K562 (cell line): ENCODE measurements at regions not wholly inside any gene's neighbourhood (a gene's known extent, or its start where the extent isn't known, plus 50 kb on each side); places are given as distances from the start of the nearest gene placed in this dataset.

Experiments used
- ATAC-seq: fragments of 200-7000 bp; cut with Tn5 transposase; 3 replicates; pipeline ENCODE4 v1.9.1; 2020; ENCODE audit warnings: moderate library complexity
- BruUV-seq: library from RNA; stranded (reverse); fragments of 400-500 nt; replicated peaks from 2 replicates; lab custom pipeline; 2021; lab: Mats Ljungman, UMichigan
- CTCF ChIA-PET: fragments of 300-600 bp; formaldehyde crosslinking; extraction: SDS; loops from one replicate; lab custom pipeline; 2021; ENCODE audit warnings: low intra/inter-chr PET ratio; lab: Yijun Ruan, JAX
- POLR2A ChIA-PET: fragments of 300-600, 350-650 bp; sonication (Branson Sonifier 250); formaldehyde crosslinking; extraction: SDS; loops from one replicate; lab custom pipeline; 2021; ENCODE audit warnings: antibody characterized with exemption, inconsistent platforms; lab: Yijun Ruan, JAX
- DNase-seq, 4 experiments: peaks; one replicate each; pipeline versions ENCODE4 v3.0.0 to v3.0.0-alpha.2; 2011 to 2018; ENCODE audit warnings: low spot score in 3 of 4, mixed read lengths in 3 of 4; ENCODE audit errors: extremely low read depth in 1 of 4
- FAIRE-seq: peaks from 2 replicates; lab custom pipeline; 2011; peaks lifted over from hg19 to GRCh38; lab: Jason Lieb, UNC
- H2AFZ ChIP-seq: 2 replicates; pipeline ENCODE4 v1.6.0; 2011; ENCODE audit warnings: low read depth, low read length, control low read depth, inconsistent platforms
- H3K27ac ChIP-seq: fragments of 200-600 bp; 3 replicates; pipeline ENCODE4 v1.8.0; 2011; ENCODE audit warnings: low read depth, mild to moderate bottlenecking, control low read depth, inconsistent platforms, low read length, moderate library complexity, mixed read lengths; ENCODE audit errors: extremely low read depth
- H3K27me3 ChIP-seq, 2 experiments: fragments of 300-600 bp in 1 of 2; 2 replicates in 1 of 2; 3 replicates in 1 of 2; pipeline versions ENCODE4 v1.6.0 to v1.8.0; 2011; ENCODE audit warnings: inconsistent platforms in 2 of 2, low read length in 2 of 2, mild to moderate bottlenecking in 1 of 2, mixed read lengths in 1 of 2, moderate library complexity in 1 of 2; ENCODE audit not compliant: control insufficient read depth in 2 of 2, insufficient read depth in 2 of 2
- H3K36me3 ChIP-seq: fragments of 300-600 bp; 3 replicates; pipeline ENCODE4 v1.8.0; 2011; ENCODE audit warnings: mild to moderate bottlenecking, low read length, inconsistent platforms; ENCODE audit not compliant: control insufficient read depth, insufficient read depth
- H3K4me1 ChIP-seq, 2 experiments: fragments of 200-600 bp in 1 of 2; replicated peaks in 1 of 2; 2 replicates in 1 of 2; 3 replicates in 1 of 2; pipeline versions ENCODE4 v1.5.1 to v1.8.0; 2011; ENCODE audit warnings: inconsistent platforms in 2 of 2, low read length in 2 of 2, mild to moderate bottlenecking in 1 of 2, mixed read lengths in 1 of 2, moderate library complexity in 1 of 2; ENCODE audit not compliant: control insufficient read depth in 2 of 2, insufficient read depth in 2 of 2
- H3K4me2 ChIP-seq: 2 replicates; pipeline ENCODE4 v1.6.1; 2011; ENCODE audit warnings: low read length, control low read depth, inconsistent platforms, mixed read lengths; ENCODE audit not compliant: insufficient read depth
- H3K4me3 ChIP-seq: fragments of 200-600 bp; sonication (generic), shearing (Covaris generic); 2 replicates; pipeline ENCODE4 v1.5.1; 2016; ENCODE audit warnings: control low read depth, inconsistent platforms
- H3K79me2 ChIP-seq: fragments of 200-600 bp; 3 replicates; pipeline ENCODE4 v1.8.0; 2011; ENCODE audit warnings: low read length, inconsistent platforms; ENCODE audit not compliant: control insufficient read depth, insufficient read depth
- H3K9ac ChIP-seq, 2 experiments: 2 replicates each; pipeline versions ENCODE4 v1.6.0 to v1.6.1; 2011; ENCODE audit warnings: low read depth in 2 of 2, low read length in 2 of 2, control low read depth in 1 of 2, inconsistent platforms in 1 of 2, mild to moderate bottlenecking in 1 of 2, mixed read lengths in 1 of 2; ENCODE audit not compliant: insufficient read depth in 1 of 2
- H3K9me1 ChIP-seq: one replicate; pipeline ENCODE4 v1.6.0; 2011; ENCODE audit warnings: inconsistent platforms, mild to moderate bottlenecking, low read length, moderate library complexity; ENCODE audit not compliant: control insufficient read depth, insufficient read depth
- H3K9me3 ChIP-seq: replicated peaks from 2 replicates; pipeline ENCODE4 v1.5.1; 2011; ENCODE audit warnings: low read depth, low read length, inconsistent platforms; ENCODE audit not compliant: control insufficient read depth, insufficient read depth
- H4K20me1 ChIP-seq: replicated peaks from 2 replicates; pipeline ENCODE4 v1.6.1; 2011; ENCODE audit warnings: low read length, inconsistent platforms, mixed read lengths; ENCODE audit not compliant: control insufficient read depth, insufficient read depth
- ARID2 ChIP-seq: fragments of 450-650 bp; IDR thresholded peaks from 2 replicates; pipeline ENCODE4 v1.6.1; 2017; ENCODE audit warnings: antibody characterized with exemption, mild to moderate bottlenecking
- BRF1 ChIP-seq: IDR thresholded peaks from 3 replicates; pipeline ENCODE4 v1.6.1; 2011; ENCODE audit warnings: borderline replicate concordance, mild to moderate bottlenecking; ENCODE audit not compliant: insufficient read length; ENCODE audit errors: extremely low read depth
- ELF4 ChIP-seq: fragments of 450-650 bp; formaldehyde crosslinking; IDR thresholded peaks from 2 replicates; pipeline ENCODE4 v1.4.0; 2022; ENCODE audit warnings: missing genetic modification characterization
- FOXP4 ChIP-seq: sonication (generic); formaldehyde crosslinking; IDR thresholded peaks from 2 replicates; pipeline ENCODE4 v1.8.0; 2022; ENCODE audit warnings: mild to moderate bottlenecking, missing genetic modification reagents, borderline replicate concordance
- GTF2B ChIP-seq: IDR thresholded peaks from 2 replicates; pipeline ENCODE4 v1.6.1; 2011; ENCODE audit not compliant: insufficient read length; ENCODE audit errors: extremely low read depth
- MAX ChIP-seq: sonication (generic); formaldehyde crosslinking; IDR thresholded peaks from 2 replicates; pipeline ENCODE4 v1.9.0; 2022; ENCODE audit warnings: mild to moderate bottlenecking, missing genetic modification reagents
- NR1H2 ChIP-seq: sonication (generic); formaldehyde crosslinking; IDR thresholded peaks from 2 replicates; pipeline ENCODE4 v1.4.0; 2020; ENCODE audit warnings: mild to moderate bottlenecking, missing genetic modification reagents
- RBM22 ChIP-seq: fragments of 200-400 bp; formaldehyde crosslinking; IDR thresholded peaks from 2 replicates; pipeline ENCODE4 v1.6.1; 2018; ENCODE audit warnings: low read length, low read depth; ENCODE audit not compliant: poor library complexity, severe bottlenecking
- SIN3A ChIP-seq, 2 experiments: fragments of 150-350 bp in 1 of 2; IDR thresholded peaks; 2 replicates each; pipeline ENCODE4 v1.6.1; 2011 to 2016; ENCODE audit warnings: borderline replicate concordance in 2 of 2, low read depth in 2 of 2, low read length in 2 of 2, mild to moderate bottlenecking in 2 of 2, moderate library complexity in 2 of 2; ENCODE audit not compliant: control insufficient read depth in 1 of 2
- SMARCB1 ChIP-seq: IDR thresholded peaks from 2 replicates; pipeline ENCODE4 v1.6.1; 2011; ENCODE audit warnings: improper control_type of control experiment, low read depth; ENCODE audit not compliant: insufficient read length
- ZNF589 ChIP-seq: fragments of 200-800 bp; sonication (Bioruptor generic); IDR thresholded peaks from 2 replicates; pipeline ENCODE4 v1.6.1; 2016; ENCODE audit warnings: low read depth, missing genetic modification characterization, missing compliant biosample characterization
- ZNF785 ChIP-seq: fragments of 250-450 bp; sonication (Bioruptor Pico); IDR thresholded peaks from 2 replicates; pipeline ENCODE4 v1.4.0; 2020; ENCODE audit warnings: mild to moderate bottlenecking
- WGBS: fragments of 100-300 bp; shearing (Covaris generic); methylation state at CpG from one replicate; pipeline ENCODE4 v1.1.6; 2016; ENCODE audit warnings: low coverage, mixed read lengths; ENCODE audit not compliant: insufficient coverage; ENCODE audit errors: missing lambda C conversion rate; 5-methylcytosine and 5-hydroxymethylcytosine counted together
- in situ Hi-C: fragments of 300-500 bp; cut with MboI; formaldehyde crosslinking; loops from 4 replicates; pipeline ENCODE4 v1.15.0; 2018; ENCODE audit warnings: inconsistent platforms, mixed read lengths
- intact Hi-C: fragments of 100-400 bp; cut with micrococcal nuclease; formaldehyde crosslinking; loops from 2 replicates; pipeline ENCODE4 v1.14.2; 2022

- no peak for TF ChIP-seq BRF1
Observed at GRCh38 chr2:76679025-76679396, 843.2 kb downstream of the LRRTM4 start (continued).

GRCh38 chr2:76678383-76679024 is 843.7 kb downstream of the LRRTM4 start:
- no peak overlapping the region for H3K9ac ChIP-seq
- no peak for FAIRE-seq
- TF ChIP-seq ZNF589 (no peak), ZNF785 (no peak), SIN3A (IDR thresholded peaks at IDR 0.05; ENCODE audit: borderline replicate concordance in 2 of 2, control insufficient read depth in 1 of 2, low read depth in 2 of 2, low read length in 2 of 2) (no peak)
- H3K9me1 ChIP-seq, result no peaks in the 10 kb centered on the region
- intact Hi-C loops, result no loop called here
- H3K4me2 ChIP-seq, result no peak overlapping the region
- no peaks in the 10 kb centered on the region for H4K20me1 ChIP-seq
- no peak overlapping the region for H2AFZ ChIP-seq
- 0 out of 2 replicates have a peak, but pooled peaks cover 2% of the 10 kb centered on the region for H3K9me3 ChIP-seq
- no TSS peak for BruUV-seq
- in situ Hi-C loops, result no loop called here
- ChIA-PET CTCF (no interaction called here), POLR2A (no interaction called here)
- no peaks in the 10 kb centered on the region for H3K27me3 ChIP-seq
- no peak overlapping the region for H3K4me3 ChIP-seq
- no peak for ATAC-seq
- H3K27ac ChIP-seq, result no peak overlapping the region
- H3K36me3 ChIP-seq, result no peaks in the 10 kb centered on the region
- no peak for DNase-seq
- H3K79me2 ChIP-seq, result no peaks in the 10 kb centered on the region
- WGBS, result 6% methylated on average over 3 of the region's 3 CpGs
- H3K4me1 ChIP-seq, result no peaks in the 10 kb centered on the region

- FAIRE-seq, result no peak
- CTCF ChIA-PET, result no interaction called here
- POLR2A ChIA-PET, result no interaction called here
- no peak for ATAC-seq
- no peak overlapping the region for H3K9ac ChIP-seq
- no peaks in the 10 kb centered on the region for H3K27me3 ChIP-seq
- intact Hi-C loops (no loop called here), in situ Hi-C loops (no loop called here)
- H3K9me3 ChIP-seq, result no peaks in the 10 kb centered on the region
- no peaks in the 10 kb centered on the region for H3K4me1 ChIP-seq
- no peaks in the 10 kb centered on the region for H3K9me1 ChIP-seq
- H4K20me1 ChIP-seq, result no peaks in the 10 kb centered on the region
- no peak overlapping the region for H3K4me2 ChIP-seq
- no peaks in the 10 kb centered on the region for H3K36me3 ChIP-seq
- BruUV-seq, result no TSS peak
- no peak for DNase-seq
- H3K4me3 ChIP-seq, result no peak overlapping the region
- H2AFZ ChIP-seq, result no peak overlapping the region
- no peak overlapping the region for H3K27ac ChIP-seq
- H3K79me2 ChIP-seq, result no peaks in the 10 kb centered on the region
- TF ChIP-seq ELF4 (CRISPR knock-in tag) (no peak), SMARCB1 (no peak), NR1H2 (CRISPR knock-in tag) (no peak), FOXP4 (CRISPR knock-in tag) (no peak), GTF2B (no peak), ARID2 (no peak), MAX (CRISPR knock-in tag) (no peak), RBM22 (no peak)
Observed at GRCh38 chr2:76675212-76675611, 847.0 kb downstream of the LRRTM4 start.
